ENCODE measurements at regions not wholly inside any gene's neighbourhood (a gene's known extent, or its start where the extent isn't known, plus 50 kb on each side); places are given as distances from the start of the nearest gene placed in this dataset.

DNA sequence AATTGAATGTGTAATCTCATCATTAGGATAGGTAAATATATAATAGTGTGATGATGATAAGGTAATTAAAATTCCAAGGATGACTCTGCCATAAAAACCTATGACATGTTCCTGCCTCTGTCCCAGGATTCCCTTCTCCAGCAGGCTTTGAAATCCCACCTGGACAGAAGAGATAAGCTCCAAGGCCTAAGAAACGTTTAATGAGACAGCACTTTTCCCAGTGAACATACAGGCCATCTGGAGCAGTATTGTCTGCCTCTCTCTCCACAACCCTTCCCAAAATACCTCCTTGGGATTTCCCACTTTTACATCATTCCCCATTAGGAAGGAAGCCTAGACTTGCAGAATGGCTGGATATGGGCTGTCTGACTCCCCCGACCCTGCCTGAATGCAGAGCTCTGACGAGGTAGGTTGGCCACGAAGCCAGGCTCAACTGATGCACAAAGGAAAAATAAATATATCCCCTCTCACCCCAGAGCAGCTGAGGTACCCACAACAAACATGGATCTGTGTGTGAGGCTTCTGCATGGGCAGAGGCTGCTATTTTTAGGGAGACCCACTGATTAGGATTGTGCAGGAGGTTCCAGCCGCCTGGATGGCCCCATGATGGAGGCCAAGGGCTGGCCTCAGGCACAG lies 71.0 kb downstream of the TMPRSS5 start:
- no peak for DNase-seq

DNA sequence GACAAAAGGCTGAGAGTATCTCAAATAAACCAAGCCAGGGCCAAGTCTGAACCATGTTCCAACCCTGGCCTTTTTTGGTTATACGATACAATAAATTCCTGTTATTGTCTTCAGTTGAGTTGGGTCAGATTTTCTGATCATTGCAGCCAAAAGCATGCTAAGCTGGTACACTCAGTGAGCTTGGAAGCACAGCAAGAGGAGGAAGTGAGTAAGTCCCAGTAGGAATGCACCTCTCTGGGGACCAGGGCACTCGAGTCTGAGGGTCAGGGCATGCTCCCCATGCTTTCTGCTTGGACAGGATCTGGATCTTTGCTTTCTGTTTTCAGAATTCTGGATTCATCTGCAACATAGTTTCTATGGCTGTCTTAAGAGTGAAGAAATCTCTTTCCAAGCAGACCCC lies 73.1 kb downstream of the TMPRSS5 start:
- DNase-seq, result no peak

DNA sequence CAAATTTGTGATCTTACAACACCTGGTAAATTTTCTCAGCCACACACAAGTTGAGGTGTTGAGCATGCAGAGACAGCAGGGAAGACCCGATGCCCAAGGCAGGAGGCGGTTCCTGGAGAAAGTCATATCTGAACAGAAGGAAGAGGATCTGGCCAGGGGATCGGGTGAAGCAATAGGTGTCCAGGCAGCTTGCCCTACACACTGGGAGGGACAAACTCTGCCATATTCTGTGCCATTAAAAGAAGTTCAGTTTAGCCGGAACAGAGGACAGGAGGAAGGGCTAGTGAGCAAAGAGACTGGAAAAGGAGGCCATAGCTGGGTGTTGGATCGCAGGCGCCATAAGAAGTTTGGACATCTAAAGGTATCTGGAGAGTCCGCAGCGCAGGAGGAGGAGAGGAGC lies 76.5 kb downstream of the TMPRSS5 start:
- DNase-seq, result no peak

DNA sequence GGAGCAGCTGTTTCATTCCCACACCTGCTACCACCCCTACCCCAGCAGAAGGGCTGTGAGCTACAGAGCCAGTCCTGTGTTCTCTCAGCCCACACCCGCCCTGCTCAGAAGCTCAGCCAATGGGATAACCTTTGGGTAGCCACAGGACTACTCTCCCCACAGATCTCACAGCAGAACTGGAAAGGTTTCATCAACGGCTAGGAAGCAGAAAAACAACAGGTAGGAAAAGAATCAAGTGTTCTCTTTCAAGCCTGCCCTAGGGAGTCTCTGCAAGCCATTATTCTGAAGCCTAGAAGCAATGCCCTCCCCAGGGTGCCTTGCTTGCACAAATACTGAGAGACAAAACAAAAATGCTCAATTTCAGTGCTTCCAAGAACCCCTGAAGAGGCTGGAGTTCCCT lies 77.2 kb downstream of the TMPRSS5 start:
- no peak for DNase-seq

DNA sequence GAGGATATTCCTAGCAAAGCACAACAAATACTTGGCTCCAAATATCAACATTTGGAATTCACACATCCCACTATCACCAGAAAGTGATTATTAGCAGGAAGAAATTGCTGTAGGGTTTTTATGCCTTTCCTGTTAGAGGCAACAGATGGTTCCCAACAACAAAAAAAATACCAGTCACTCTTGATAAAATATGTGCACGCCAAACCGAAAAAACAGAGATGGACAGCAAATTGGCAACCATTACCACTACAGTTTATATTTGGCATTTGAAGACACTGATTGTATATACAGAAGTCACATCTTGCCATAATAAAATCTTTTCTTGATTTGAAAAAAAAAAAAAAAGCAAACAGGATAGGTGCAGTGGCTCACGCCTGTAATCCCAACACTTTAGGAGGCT lies 78.2 kb downstream of the TMPRSS5 start:
- no peak for DNase-seq

DNA sequence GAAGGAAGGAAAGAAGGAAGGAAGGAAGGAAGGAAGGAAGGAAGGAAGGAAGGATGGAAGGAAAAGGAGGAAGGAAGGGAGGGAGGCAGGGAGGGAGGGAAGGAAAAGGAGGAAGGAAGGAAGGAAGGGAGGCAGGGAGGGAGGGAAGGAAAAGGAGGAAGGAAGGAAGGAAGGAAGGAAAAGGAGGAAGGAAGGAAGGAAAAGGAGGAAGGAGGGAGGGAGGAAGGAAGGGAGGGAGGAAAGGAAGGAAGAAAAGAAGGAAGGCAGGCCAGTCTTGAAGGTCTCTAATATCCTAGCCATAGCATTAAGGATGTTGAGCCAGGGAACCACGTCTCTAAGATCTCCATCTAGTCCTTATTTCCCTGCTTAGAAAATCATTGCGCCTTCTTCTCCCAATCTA lies 78.8 kb downstream of the TMPRSS5 start:
- no peak for DNase-seq

DNA sequence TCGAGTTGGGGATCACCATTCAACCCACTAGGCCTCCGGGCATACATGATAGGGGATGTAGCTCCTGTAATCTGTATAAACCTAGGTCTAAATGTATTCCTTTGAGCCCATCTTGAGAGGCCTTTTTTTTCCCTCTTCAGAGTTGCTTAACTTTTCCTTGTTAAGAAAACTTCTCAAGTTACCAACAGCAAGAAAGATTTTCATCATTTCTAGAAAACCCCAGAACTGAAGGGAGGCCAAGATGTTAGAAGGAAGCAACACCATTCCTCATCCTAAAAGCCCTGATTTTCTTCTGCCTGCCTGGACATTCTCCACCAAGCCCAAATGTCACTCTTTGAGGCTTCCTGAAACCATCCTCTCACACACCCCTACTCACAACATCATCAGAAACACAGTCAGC lies 79.4 kb downstream of the TMPRSS5 start:
- DNase-seq, result no peak

DNA sequence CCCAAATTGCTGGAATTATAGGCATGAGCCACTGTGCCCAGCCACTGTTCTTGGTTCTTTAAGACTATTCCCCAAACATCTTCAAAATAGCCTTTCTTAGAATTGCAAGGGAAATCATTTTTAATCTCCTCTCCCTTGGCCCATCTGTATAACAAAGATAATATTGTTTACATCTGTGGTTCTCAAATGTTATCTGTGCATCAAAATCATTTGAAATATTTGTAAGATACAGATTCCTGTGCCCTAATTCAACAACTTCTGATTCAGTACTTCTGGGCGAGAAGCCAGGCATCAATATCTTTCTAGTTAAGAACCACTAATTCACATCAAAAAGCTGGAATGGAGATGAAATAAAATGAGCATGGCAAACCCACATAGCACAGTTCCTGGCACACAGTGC lies 83.0 kb downstream of the TMPRSS5 start:
- DNase-seq, result no peak

DNA sequence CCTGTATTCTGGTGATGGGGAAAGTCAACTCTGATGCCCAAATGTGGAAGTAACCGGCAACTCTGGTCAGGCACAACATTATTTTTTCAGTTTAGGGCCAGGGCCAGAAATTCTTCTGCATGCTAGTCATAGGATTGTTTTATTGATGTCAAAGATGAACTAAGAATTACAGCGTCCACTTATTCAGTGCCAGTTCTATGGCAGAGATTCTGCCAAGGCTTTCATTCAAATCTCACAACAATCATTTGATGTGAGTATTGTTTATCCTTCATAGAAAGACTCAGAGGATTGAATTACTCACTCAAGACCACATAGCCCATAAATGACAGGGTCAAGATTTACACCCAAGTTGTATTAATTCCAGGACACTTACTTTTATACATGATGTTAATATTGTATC lies 87.7 kb downstream of the TMPRSS5 start:
- no peak for DNase-seq

DNA sequence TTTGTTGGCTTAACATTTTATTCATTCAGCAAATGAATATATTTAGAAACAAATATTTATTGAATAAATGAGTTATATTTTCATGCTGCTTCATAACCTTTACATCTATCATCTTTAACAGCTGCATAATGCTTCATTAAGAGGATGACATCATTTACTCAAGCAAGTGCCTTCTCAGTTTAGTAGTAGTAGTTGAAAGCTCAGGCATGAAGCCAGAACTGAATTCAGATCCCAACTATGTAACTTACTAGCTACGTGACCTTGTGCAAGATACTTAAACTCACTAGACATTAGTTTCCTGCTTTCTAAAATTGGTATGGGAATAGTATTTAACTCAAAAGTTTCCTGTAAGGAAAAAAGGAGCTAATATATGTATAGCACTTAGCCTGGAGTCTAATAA lies 90.3 kb downstream of the TMPRSS5 start:
- no peak for DNase-seq

DNA sequence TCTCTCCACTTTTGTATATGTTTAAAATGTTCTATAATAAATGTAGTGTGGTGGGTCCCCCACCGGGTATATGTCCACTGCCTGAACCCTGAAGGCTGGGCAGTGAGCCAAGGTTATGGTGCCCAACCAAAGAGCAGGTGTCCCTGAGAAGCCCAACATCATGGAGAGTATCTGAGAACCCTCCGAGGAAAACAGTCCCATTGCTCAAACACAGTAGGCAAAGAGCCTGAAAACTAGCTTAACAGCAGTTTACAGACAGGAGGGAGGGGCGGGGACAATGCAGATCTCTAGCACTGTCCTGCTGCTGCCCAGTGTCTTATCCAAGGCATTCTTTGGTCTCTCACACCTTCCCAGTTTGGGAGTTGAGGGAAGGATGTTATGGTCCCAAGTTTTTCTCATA lies 91.0 kb downstream of the TMPRSS5 start:
- no peak for DNase-seq

DNA sequence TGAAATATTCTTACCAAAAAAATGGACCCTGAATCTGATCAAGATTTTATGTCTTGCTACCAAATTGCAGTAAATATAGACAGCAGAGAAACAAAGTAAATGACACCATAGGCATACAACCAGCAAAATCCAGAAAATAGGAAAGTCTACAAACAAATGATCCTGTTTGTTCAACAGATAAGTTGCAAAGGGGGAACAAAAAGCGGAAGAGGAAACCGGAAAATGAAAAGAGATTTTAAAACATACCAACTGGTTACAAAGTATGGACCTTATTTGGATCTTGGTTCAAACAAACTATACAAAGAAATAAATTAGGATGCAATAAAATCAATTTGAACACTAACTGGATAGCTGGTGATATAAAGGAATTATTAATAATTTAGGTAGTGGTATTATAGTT lies 92.0 kb downstream of the TMPRSS5 start:
- no peak for DNase-seq

DNA sequence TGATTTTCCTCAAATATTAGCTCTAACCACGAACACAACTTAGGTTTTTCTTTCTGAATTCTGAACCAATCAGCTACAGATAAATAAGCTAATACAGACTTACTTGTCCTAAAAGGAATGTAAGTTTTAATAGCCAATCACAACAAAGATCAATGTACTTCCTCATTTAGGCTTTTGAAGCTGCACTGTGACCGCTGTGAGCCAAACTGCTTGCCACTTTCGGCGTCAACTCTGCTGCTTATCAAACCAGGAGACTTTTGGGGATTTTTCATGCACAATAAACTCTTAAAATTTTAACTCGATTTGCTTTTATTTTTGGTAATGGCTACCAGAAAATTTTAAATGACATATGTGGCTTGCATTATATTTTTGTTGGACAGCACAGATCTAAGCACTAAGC lies 92.5 kb downstream of the TMPRSS5 start:
- DNase-seq, result no peak

DNA sequence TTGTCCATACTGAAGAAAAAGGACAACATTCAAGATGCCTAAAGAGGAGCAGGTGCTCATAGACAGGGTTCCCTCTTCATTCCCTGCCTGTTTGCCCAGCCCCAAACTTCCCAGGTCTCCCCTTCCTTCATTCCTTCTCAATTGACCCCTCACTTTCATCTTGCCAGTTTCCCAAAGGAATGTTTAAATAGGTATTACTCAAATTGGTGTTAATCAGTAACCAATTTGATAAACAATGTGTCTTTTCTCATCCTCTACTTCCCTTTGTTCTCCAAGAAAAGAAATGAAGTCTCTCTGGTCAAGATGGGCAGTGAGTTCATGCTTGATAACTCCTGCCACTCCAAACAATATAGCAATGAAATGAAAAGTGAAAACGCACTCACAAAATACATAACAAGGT lies 101.9 kb downstream of the TMPRSS5 start:
- DNase-seq, result no peak

DNA sequence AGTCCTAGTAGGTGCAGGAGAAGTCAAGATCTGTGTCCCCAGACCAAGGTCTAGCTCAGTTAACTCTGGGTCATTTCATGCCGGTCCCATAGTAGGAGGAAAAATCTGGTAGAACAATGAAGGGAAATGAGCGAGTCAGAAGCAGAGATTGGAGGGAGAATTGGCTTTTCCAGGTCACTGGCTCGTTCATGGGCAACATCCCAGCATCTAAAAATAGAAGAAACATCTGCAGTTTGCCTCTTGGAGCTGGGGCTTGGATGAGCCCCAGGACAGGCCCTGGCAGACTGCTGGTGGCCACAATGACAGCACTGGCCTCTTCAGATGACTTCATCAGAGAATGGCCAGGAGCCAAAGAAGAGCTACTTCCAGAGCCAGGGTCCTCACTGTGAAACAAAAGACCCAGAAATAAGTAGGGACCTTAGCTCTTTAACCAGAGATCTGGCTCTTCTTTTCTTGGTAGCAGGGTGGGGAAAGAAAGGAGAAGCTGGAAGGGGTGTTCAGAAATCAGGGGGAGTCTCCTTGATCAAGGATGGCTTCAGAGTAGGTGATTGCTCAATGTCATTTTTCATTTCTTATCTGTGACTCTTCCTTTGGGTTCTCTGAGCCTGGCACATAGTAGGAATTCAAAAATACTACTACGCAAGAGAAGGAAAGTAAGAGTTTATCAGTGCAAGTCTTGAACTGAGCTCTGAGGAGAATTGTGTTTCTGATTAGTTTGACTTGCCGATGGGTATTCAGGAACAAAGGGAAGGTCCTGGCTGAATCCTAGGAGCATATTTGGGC lies 102.6 kb downstream of the TMPRSS5 start:
- peak in 36 of 58 donors; percentile 3 to 80 (median 38) for DNase-seq

DNA sequence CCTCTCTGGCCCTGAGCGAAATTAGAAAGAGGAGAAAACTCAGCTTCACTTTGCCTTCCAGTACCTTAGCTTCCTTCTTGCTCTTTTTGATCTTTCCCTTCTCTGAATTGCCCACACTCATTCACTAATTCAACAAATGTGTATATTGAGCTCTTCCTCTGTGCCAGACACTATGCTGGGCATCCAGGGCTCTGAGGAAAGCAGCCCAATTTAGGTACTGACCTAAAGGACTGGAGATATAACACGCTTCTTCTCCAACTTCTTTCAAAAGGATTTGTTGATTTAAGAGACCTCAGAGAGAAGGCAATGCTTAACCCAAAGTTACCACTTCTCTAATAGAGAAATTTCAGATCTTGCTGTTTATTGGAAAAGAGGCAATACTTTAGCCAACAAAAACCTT lies 103.6 kb downstream of the TMPRSS5 start:
- DNase-seq, result no peak

DNA sequence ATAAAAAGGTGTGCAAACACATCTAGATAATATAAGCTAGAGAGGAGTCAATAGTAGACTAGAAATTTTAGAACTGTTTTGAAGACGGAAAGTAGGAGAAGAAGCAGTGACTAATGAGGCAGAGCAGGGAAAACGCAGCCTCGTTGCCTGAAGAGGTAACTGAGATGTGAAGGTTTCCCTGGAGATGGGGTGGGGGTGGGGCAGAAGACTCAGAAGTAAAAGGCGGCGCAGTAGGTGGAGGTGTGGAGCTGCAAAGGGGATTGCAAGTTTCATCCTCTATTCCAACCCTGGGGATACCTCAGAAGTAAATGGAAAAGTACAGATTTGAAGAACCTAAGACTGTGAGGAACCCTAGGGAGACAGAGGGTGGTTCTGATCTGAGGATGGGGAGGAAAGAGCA lies 109.5 kb downstream of the TMPRSS5 start:
- DNase-seq, result no peak

DNA sequence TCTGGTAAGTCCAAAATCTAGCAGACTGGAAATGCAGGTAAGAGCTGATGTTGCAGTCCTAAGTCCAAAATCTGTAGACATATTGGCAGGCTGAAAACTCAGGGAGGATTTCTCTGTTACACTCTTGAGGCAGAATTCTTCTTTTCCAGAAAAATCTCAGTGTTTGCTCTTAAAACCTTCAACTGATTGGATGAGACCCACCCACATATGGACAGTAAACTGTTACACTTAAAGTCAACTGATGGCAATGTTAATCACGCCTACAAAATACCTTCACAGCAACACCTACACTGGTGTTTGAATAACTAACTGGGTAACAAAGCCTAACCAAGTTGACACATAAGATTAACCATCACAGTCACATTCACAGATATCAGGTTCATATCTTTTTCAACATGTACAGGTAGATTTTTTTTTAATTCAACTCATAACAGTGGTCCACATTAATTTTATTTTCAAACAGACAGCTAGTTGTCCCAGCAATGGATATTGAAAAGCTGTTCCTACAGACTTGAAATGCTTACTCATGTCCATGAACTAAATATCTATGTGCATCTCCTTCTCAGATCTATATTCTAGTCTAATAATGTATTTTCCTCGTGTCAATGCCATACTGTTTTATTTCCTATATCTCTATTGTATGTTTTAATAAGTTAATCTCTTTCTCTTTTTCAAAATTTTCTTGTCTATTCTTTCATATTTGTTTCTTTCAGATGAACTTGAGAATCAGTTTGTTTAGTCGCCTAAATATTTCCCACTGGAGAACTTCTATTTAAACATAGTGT lies 110.1 kb downstream of the TMPRSS5 start:
- DNase-seq, result no peak

DNA sequence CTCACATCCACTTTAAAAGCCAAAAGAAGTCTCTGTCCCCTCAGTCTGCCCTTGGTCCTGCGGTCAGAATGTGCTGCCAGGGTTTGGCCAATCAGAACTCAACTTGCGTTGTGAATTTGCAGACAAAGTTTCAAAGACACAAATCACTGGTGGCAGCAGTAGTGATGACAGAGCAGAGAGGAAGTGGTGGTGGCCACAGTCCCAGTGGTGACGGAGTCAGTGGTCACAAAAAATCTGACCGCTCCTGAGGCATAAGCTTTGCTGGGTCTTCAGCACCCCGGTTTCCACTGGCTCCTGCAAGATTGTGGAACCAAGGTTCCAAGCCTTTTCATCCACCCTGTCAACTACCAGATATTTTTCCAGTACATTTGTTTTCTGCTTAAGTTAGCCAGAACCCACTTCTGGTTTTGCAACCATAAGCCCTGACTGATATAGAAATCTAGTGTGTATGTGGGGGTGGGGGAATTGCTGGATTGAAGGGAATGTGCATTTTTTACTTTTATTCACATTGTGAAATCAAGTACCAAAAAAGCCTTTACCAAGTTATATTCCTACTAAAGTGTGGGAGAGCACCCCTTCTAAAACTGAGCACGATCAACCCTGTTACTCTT lies 112.3 kb downstream of the TMPRSS5 start:
- peak in 2 of 58 donors; percentile 10 to 27 for DNase-seq

DNA sequence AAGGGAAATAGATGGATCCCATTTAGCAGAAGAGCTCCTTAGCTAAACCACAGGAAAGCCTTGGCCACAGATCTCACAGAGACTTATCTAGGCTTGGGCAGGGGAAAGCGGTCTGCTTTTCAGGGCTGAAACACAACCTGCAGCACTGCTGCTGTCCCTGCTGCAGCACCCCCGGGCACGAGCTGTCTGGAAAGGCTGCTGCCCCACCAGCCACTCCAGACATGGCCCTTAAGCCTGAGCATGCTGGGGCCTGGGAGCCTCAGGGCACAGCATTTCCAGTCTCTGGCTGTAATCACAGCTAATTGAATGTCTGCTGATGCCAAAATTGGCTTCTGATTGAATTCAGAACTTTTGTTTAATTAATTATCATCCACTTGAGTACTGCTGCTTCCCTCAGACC lies 115.0 kb downstream of the TMPRSS5 start:
- DNase-seq, result no peak

DNA sequence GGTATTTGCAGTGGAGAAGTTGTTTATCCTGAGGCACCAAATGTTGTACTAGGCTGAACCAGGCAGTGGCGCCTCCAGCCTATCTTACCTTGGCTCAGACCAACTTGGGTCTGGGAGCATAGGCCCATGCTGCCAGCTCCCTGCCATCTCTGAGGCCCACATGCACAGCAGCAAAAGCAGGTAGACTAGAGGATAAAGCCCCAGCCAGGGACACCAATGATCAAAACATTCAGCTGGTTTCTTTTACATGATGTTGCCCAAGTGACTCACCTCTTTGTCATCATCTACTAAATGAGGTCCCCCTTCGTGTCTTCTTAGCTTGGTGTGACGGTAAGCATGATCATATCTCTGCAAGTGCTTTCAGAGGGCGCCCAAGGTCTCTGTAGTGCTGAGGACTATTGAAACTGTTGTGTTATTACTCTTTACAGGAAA lies 112.1 kb upstream of the DRD2 start:
- DNase-seq, result no peak

DNA sequence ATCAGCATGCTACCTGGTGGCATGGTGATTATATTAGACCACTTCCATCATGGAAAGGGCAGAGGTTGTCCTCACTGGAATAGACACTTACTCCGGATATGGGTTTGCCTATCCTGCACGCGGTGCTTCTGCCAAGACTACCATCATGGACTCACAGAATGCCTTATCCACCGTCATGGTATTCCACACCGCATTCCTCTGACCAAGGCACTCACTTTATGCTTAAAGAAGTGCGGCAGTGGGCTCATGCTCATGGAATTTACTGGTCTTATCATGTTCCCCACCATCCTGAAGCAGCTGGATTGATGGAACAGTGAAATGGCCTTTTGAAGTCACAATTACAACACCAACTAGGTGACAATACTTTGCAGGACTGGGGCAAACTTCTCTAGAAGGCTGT lies 109.2 kb upstream of the DRD2 start:
- no peak for DNase-seq
